ENCODE measurements at regions not wholly inside any gene's neighbourhood (a gene's known extent, or its start where the extent isn't known, plus 50 kb on each side); places are given as distances from the start of the nearest gene placed in this dataset.
A peak's percentile ranks its signal among the peaks of the same experiment; 100 is the strongest.

DNA sequence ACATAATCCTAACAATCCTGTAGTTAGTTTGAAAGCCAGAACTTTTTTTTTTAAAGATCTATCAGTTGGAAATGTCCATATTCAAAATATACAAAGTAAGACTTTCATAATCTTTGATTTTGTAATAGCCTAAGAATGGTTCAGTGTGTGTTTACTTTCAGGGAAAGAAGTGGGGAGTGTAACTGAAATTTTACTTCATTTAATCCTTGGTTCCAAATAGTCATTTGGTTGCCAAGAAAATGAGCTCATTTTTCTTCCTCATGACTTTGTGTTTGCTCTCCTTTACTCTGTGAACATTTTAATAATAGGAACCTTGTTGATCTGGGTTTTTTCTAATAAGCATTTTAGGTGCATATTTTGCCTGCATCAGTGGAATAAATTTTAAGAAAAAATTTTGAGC lies 278.8 kb downstream of the SLITRK6 start:
- TF ChIP-seq, protein P1, sequence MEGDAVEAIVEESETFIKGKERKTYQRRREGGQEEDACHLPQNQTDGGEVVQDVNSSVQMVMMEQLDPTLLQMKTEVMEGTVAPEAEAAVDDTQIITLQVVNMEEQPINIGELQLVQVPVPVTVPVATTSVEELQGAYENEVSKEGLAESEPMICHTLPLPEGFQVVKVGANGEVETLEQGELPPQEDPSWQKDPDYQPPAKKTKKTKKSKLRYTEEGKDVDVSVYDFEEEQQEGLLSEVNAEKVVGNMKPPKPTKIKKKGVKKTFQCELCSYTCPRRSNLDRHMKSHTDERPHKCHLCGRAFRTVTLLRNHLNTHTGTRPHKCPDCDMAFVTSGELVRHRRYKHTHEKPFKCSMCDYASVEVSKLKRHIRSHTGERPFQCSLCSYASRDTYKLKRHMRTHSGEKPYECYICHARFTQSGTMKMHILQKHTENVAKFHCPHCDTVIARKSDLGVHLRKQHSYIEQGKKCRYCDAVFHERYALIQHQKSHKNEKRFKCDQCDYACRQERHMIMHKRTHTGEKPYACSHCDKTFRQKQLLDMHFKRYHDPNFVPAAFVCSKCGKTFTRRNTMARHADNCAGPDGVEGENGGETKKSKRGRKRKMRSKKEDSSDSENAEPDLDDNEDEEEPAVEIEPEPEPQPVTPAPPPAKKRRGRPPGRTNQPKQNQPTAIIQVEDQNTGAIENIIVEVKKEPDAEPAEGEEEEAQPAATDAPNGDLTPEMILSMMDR (conservative IDR thresholded peaks at IDR 0.05): no peak
- H3K27ac ChIP-seq: no peak overlapping the region

DNA sequence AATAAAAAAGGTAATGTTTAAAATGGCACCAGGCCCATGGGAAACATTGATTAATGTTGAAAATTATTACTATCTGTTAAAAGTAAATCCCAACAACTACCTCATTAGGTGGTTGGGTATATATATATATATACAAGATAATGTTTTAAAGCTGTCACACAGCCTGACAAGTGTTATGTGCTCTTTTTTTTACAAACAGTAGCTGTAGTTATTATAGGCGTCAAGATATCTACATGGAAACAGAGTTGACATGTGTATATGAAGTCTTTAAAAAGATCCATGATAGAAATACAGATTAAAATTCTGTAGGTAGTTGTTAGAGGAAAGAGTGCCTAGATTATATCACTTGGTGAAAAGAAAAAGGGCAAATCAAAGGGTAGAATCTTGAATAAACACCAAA lies 279.9 kb downstream of the SLITRK6 start:
- H3K27ac ChIP-seq: no peak overlapping the region

DNA sequence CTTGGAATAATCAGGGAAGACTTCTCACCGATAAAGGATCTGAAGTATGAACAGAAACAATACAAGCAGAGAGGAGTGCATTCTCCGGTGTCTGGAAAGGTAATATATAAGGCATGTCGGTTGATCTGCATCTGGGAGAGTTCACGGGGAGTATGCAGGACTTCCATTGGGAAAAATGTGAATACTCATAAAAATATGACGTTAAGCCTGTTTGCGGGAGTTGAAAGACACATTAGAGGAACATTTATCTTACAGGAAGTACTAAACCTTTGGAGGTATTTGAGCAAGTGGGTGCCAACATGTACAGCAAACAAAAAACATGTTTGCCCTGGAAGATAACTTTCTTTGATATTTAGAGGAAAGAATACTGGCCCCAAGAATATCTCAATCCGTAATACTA lies 286.8 kb downstream of the SLITRK6 start:
- TF ChIP-seq, protein P1 (conservative IDR thresholded peaks at IDR 0.05): no peak
- H3K27ac ChIP-seq: peak overlapping the region; percentile 58

More for the DNA sequence above, 279.9 kb downstream of the SLITRK6 start:
- TF ChIP-seq, protein P1 (conservative IDR thresholded peaks at IDR 0.05): no peak

DNA sequence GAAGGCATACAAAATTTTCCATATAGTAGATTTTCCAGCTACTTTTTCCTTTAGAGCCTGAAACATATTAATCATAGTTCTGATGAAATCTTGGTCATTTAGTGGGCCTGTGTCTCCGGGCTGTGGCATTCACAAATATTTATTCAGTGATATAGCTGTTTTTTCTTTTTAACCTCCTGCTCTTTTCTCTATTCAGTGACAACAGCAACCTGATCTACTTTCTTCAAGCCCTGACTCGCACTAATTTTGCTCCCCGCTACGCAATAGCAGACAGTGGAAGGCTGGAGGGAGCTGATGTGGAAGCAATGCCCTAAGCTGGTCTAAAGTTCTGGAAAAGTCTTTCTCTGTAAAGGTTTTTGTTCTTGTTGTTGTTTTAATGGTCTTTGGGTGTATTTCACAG lies 289.7 kb downstream of the SLITRK6 start:
- H3K27ac ChIP-seq: 0 out of 2 replicates have a peak overlapping the region, but pooled peaks have one; percentile 28
- TF ChIP-seq, protein P1 (conservative IDR thresholded peaks at IDR 0.05): no peak

DNA sequence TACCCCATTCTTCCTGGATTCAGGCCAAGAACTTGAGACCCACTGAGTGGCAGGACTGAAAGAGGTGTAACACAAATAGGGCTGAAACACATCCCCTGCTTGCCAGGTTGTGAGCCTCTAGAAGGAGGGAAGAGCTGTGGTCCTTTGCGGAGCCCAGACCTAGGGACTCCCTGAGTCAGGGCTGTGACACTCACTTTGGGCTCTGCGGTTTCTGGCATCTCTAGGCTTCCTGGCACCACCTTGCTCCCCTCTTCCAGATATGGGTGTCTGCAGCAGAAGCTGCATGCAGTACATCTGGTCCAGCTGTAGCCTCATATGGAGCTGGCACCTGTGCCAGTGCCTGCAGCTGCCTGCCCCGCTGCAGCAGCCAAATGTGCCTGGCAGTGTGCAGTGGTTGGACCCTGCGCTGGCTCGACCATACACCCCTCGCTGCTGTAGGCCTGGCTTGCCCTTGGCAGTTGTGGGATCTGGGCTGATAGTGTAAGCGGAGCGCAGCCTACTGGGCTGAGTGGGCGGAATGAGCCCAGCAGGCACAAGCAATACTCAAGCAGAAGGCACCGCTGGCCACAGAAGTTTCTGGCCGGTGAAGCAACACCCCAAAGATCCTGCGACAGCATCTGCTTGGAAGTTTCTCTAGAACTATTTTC lies 290.4 kb downstream of the SLITRK6 start:
- no peak overlapping the region for H3K27ac ChIP-seq

DNA sequence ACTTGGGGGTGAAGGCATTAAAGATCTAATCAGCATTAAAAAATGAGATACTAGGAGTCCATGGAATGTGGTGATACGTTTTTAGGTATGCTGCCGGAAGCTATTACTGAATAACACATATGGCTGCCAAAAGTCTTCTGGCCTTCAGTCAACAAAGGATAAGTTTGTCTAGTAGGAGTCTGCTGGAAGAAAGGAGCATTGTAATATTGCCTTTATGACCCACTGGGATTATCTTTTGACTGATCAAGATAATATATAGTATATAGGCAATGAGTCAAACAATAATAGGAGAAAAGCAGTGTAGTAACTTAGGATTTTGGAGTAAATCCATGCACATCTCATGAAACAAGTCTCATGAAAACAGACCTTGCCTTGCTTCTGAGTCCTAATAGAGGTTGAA lies 295.4 kb downstream of the SLITRK6 start:
- no peak overlapping the region for H3K27ac ChIP-seq

More for the DNA sequence above, 290.4 kb downstream of the SLITRK6 start:
- TF ChIP-seq, protein P1 (conservative IDR thresholded peaks at IDR 0.05): no peak; the same call in 1 of the 2 replicates

DNA sequence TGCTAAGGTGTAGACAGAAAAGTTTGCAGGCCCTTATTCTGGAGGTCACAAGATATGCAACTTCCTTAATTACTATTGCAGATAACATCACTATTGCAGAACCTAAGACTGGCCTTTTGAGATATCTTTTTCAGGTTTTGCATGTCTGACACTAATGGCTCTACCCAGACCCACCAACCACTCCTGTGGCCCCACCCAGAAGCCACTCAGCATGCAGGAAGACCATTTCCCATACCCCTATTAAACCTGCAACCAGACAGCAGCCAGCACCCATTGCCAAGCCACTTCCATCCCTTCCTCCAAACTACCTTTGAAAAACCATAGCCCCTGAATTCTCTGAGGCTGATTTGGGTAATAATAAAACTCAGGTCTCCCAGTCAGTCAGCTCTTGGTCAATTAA lies 297.6 kb downstream of the SLITRK6 start:
- H3K27ac ChIP-seq: no peak overlapping the region
- TF ChIP-seq, protein P1 (conservative IDR thresholded peaks at IDR 0.05): no peak

More for the DNA sequence above, 295.4 kb downstream of the SLITRK6 start:
- TF ChIP-seq, protein P1 (conservative IDR thresholded peaks at IDR 0.05): no peak

Measured in VCaP (cell line).